Loucy (cell line): ENCODE measurements at regions not wholly inside any gene's neighbourhood (a gene's known extent, or its start where the extent isn't known, plus 50 kb on each side); places are given as distances from the start of the nearest gene placed in this dataset.

Experiments
- H2AFZ ChIP-seq: fragments of 200-600 bp; sonication (generic); 2 replicates; pipeline ENCODE4 v1.6.0; 2016; ENCODE audit warnings: antibody characterized with exemption, mild to moderate bottlenecking, low read length, moderate library complexity
- H3F3A ChIP-seq: fragments of 200-600 bp; 2 replicates; pipeline ENCODE4 v1.6.0; 2016; ENCODE audit warnings: antibody characterized with exemption, low read depth, mild to moderate bottlenecking
- H3K27me3 ChIP-seq: fragments of 200-600 bp; sonication (generic); 2 replicates; pipeline ENCODE4 v1.6.1; 2014; ENCODE audit warnings: low read length, mild to moderate bottlenecking; ENCODE audit not compliant: insufficient read depth, poor library complexity, severe bottlenecking
- H3K36me3 ChIP-seq: fragments of 200-600 bp; sonication (generic); 2 replicates; pipeline ENCODE4 v1.6.1; 2016; ENCODE audit warnings: low read length; ENCODE audit not compliant: insufficient read depth
- H3K4me1 ChIP-seq: fragments of 200-600 bp; sonication (generic); 2 replicates; pipeline ENCODE4 v1.5.1; 2014; ENCODE audit warnings: low read length, mild to moderate bottlenecking; ENCODE audit not compliant: insufficient read depth, poor library complexity, severe bottlenecking
- H3K4me2 ChIP-seq: fragments of 200-600 bp; sonication (generic); 2 replicates; pipeline ENCODE4 v1.6.0; 2014; ENCODE audit warnings: antibody characterized with exemption, low read length, low read depth, mild to moderate bottlenecking; ENCODE audit not compliant: poor library complexity, severe bottlenecking
- H3K4me3 ChIP-seq: fragments of 200-600 bp; sonication (generic); 2 replicates; pipeline ENCODE4 v1.5.1; 2014; ENCODE audit warnings: low read length, mild to moderate bottlenecking, mixed read lengths; ENCODE audit not compliant: poor library complexity, severe bottlenecking
- H3K79me2 ChIP-seq: fragments of 200-600 bp; sonication (generic); 2 replicates; pipeline ENCODE4 v1.6.1; 2014; ENCODE audit warnings: low read length; ENCODE audit not compliant: insufficient read depth
- H3K9ac ChIP-seq: fragments of 200-600 bp; sonication (generic); 2 replicates; pipeline ENCODE4 v1.6.0; 2014; ENCODE audit warnings: mild to moderate bottlenecking, low read depth, low read length, moderate library complexity; ENCODE audit not compliant: poor library complexity, severe bottlenecking
- H3K9me2 ChIP-seq: fragments of 200-600 bp; sonication (generic); replicated peaks from 2 replicates; pipeline ENCODE4 v1.6.1; 2016; ENCODE audit warnings: low read depth, low read length, mixed read lengths
- H3K9me3 ChIP-seq: fragments of 200-600 bp; sonication (generic); 2 replicates; pipeline ENCODE4 v1.6.1; 2014; ENCODE audit warnings: mild to moderate bottlenecking, antibody characterized with exemption, low read length, low read depth; ENCODE audit not compliant: insufficient read depth
- H4K20me1 ChIP-seq: fragments of 200-600 bp; sonication (generic); 2 replicates; pipeline ENCODE4 v1.6.0; 2014; ENCODE audit warnings: antibody characterized with exemption, low read length, mild to moderate bottlenecking; ENCODE audit not compliant: insufficient read depth, poor library complexity, severe bottlenecking
- CTCF ChIP-seq: fragments of 200-600 bp; sonication (generic); conservative IDR thresholded peaks from 2 replicates; pipeline ENCODE4 v1.5.1; 2014; ENCODE audit warnings: mild to moderate bottlenecking, antibody characterized with exemption, low read length
- EZH2phosphoT487 ChIP-seq: fragments of 200-600 bp; IDR thresholded peaks from 2 replicates; pipeline ENCODE4 v1.6.1; 2018; ENCODE audit warnings: antibody characterized with exemption, mild to moderate bottlenecking, moderate library complexity, borderline replicate concordance

- Histone ChIP-seq H3K4me3 (no peak overlapping the region), H4K20me1 (no peaks in the 10 kb centered on the region), H3K4me1 (no peaks in the 10 kb centered on the region), H3K79me2 (no peaks in the 10 kb centered on the region), H3K9me2 (no peaks in the 10 kb centered on the region), H3K9me3 (no peaks in the 10 kb centered on the region), H3K36me3 (no peaks in the 10 kb centered on the region), H2AFZ (no peak overlapping the region), H3K27me3 (peaks cover 15% of the 10 kb centered on the region), H3K4me2 (no peak overlapping the region), H3K9ac (no peak overlapping the region), H3F3A (no peaks in the 10 kb centered on the region)
- TF ChIP-seq CTCF = no peak
- no peak for TF ChIP-seq EZH2phosphoT487
These were observed 105.1 kb downstream of the EDN3 start for GRCh38 chr20:59405226-59406200.

DNA sequence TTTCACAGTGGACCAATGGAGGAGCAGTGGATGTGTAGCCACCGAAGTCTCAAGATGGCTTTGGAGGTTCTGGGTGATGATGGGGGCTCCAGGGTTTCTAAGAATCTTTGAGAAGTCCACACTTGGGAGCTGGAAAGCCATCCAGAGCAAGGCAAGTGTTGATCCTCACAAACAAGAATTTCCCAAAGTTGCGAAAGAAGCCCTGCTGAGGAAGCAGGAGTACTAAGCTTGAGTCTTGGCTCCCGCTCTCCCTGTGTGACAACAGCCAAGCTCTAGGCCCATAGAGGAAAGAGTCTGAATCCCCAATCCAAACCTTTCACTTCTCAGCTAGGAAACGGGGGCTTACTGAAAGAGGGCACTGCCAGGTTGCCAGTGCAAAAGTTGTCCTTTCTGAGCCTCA is 106.0 kb downstream of the EDN3 start:
- H3K4me3 ChIP-seq = no peak overlapping the region
- no peaks in the 10 kb centered on the region for H3K9me3 ChIP-seq
- TF ChIP-seq CTCF (no peak), EZH2phosphoT487 (no peak)
- H2AFZ ChIP-seq = no peak overlapping the region
- no peak overlapping the region for H3K9ac ChIP-seq
- H3F3A ChIP-seq = no peaks in the 10 kb centered on the region
- no peak overlapping the region for H3K4me2 ChIP-seq
- H3K27me3 ChIP-seq = peaks cover 15% of the 10 kb centered on the region
- H3K36me3 ChIP-seq = no peaks in the 10 kb centered on the region
- H3K4me1 ChIP-seq = no peaks in the 10 kb centered on the region
- H4K20me1 ChIP-seq = no peaks in the 10 kb centered on the region
- H3K79me2 ChIP-seq = no peaks in the 10 kb centered on the region
- H3K9me2 ChIP-seq = no peaks in the 10 kb centered on the region

- H4K20me1 ChIP-seq = no peaks in the 10 kb centered on the region
- H2AFZ ChIP-seq = no peak overlapping the region
- no peaks in the 10 kb centered on the region for H3K27me3 ChIP-seq
- no peaks in the 10 kb centered on the region for H3K4me1 ChIP-seq
- no peaks in the 10 kb centered on the region for H3K9me3 ChIP-seq
- H3F3A ChIP-seq = no peaks in the 10 kb centered on the region
- H3K36me3 ChIP-seq = no peaks in the 10 kb centered on the region
- H3K4me3 ChIP-seq = no peak overlapping the region
- no peaks in the 10 kb centered on the region for H3K79me2 ChIP-seq
- no peaks in the 10 kb centered on the region for H3K9me2 ChIP-seq
- TF ChIP-seq EZH2phosphoT487 (no peak), CTCF (no peak)
- H3K4me2 ChIP-seq = no peak overlapping the region
- H3K9ac ChIP-seq = no peak overlapping the region
These were observed 110.8 kb downstream of the EDN3 start for GRCh38 chr20:59411170-59411569.
